ENCODE measurements at regions not wholly inside any gene's neighbourhood (a gene's known extent, or its start where the extent isn't known, plus 50 kb on each side); places are given as distances from the start of the nearest gene placed in this dataset.

DNA sequence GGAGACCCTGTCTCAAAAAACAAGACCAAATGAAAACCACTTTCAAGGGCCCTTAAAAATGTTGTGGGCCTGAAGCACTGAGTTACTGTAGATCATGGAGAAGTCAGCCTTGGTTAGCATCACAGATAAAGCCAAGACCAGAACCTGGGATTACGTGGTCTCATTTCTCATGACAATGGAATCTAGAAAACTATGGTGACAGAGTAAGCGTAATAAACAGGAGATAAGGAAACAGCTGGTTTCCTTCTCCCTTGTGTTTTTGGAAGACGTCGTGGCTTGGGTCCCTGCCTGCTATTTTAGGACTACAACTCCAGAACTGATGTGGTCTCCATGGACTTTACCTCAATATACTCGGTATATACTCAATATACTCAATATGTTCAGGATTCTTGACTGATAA is 180.7 kb upstream of the ZFHX3 start:
- no peak for TF ChIP-seq EP300 (IDR thresholded peaks at IDR 0.05; ENCODE audit: borderline replicate concordance in 1 of 2, low read depth in 1 of 2, low read length in 1 of 2)
- no peak for TF ChIP-seq REST (IDR thresholded peaks at IDR 0.05; ENCODE audit: low read depth, low read length)

Data from SK-N-SH (cell line).